ENCODE measurements at regions not wholly inside any gene's neighbourhood (a gene's known extent, or its start where the extent isn't known, plus 50 kb on each side); places are given as distances from the start of the nearest gene placed in this dataset.
A peak's percentile ranks its signal among the peaks of the same experiment; 100 is the strongest.

- no peak for TF ChIP-seq POLR2AphosphoS5 (IDR thresholded peaks at IDR 0.05; ENCODE audit: low read depth, low read length)
- no peak for TF ChIP-seq CTCF (IDR thresholded peaks at IDR 0.05)
- no peak for TF ChIP-seq RFX5 (IDR thresholded peaks at IDR 0.05; ENCODE audit: low read length)
- TF ChIP-seq YY1 (IDR thresholded peaks at IDR 0.05; ENCODE audit: low read depth): no peak
- no peak for TF ChIP-seq EP300 (IDR thresholded peaks at IDR 0.05; ENCODE audit: borderline replicate concordance in 1 of 2, low read depth in 1 of 2, low read length in 1 of 2)
- TF ChIP-seq NRF1 (IDR thresholded peaks at IDR 0.05; ENCODE audit: low read depth, low read length): no peak
- no peak for TF ChIP-seq USF2 (IDR thresholded peaks at IDR 0.05; ENCODE audit: borderline replicate concordance, low read depth, low read length)
- TF ChIP-seq SMC3 (IDR thresholded peaks at IDR 0.05; ENCODE audit: low read depth, low read length): 0 out of 2 replicates have a peak, but pooled peaks have one; percentile 15
- no peak for TF ChIP-seq TEAD4 (IDR thresholded peaks at IDR 0.05; ENCODE audit: borderline replicate concordance, insufficient read depth)
- TF ChIP-seq USF1 (IDR thresholded peaks at IDR 0.05; ENCODE audit: borderline replicate concordance, low read depth): no peak
- TF ChIP-seq FOXJ3 (CRISPR knock-in tag; IDR thresholded peaks at IDR 0.05): no peak
Observed at GRCh38 chr10:127813290-127813689, 76.3 kb downstream of the FOXI2 start.

All from SK-N-SH (cell line).